ENCODE measurements at regions not wholly inside any gene's neighbourhood (a gene's known extent, or its start where the extent isn't known, plus 50 kb on each side); places are given as distances from the start of the nearest gene placed in this dataset.

GRCh38 chr13:105969761-105970160 lies 565.7 kb downstream of the EFNB2 start:
- no peak for TF ChIP-seq ZNF274 (IDR thresholded peaks at IDR 0.05; ENCODE audit: low read depth, low read length)
- H3K4me3 ChIP-seq (ENCODE audit: low read length), result no peak overlapping the region

DNA sequence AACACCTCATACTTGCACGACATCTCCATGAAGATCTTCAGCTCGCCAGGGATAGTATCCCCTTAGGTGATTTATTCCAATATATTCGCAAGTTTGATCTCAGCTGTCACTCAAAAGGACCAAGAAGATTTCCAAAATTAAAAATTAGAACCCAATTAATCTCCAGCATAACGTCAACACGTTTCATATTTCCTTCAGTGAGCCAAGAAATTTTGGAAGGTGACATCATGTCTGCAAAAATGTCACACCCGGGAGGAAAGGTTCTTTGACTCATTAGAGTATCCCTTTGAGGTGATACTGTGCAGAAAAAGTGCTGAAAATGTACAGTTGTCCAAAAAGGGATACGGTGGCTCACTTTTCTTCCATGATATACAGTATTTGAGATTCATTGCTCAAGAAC lies 569.6 kb downstream of the EFNB2 start:
- TF ChIP-seq ZNF274 (IDR thresholded peaks at IDR 0.05; ENCODE audit: low read depth, low read length), result no peak

DNA sequence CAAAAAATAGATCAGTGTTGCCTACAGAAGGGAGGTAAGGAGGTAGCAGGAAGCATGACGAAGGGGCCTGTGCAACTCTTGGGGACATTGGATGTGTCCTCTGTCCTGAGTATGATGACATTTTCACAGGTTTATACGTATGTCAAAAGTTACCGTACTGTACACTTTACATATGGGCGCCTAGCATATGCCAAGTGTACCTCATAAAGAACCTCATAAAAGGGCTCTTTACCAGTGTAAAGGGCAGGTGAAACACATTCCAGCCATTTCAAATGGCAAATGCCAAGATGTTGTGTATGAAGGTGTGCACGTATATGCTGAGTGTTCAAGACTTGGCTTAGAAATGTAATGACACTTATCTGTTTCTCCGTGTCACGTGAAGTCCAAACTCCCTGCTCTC lies 573.4 kb downstream of the EFNB2 start:
- no peak for TF ChIP-seq ZNF274 (IDR thresholded peaks at IDR 0.05; ENCODE audit: low read depth, low read length)
- no peak overlapping the region for H3K4me3 ChIP-seq (ENCODE audit: low read length)

More for the DNA sequence above, 569.6 kb downstream of the EFNB2 start:
- H3K4me3 ChIP-seq (ENCODE audit: low read length), result no peak overlapping the region

GRCh38 chr13:105961438-105961837 lies 574.0 kb downstream of the EFNB2 start:
- no peak overlapping the region for H3K4me3 ChIP-seq (ENCODE audit: low read length)
- TF ChIP-seq ZNF274 (IDR thresholded peaks at IDR 0.05; ENCODE audit: low read depth, low read length), result no peak

DNA sequence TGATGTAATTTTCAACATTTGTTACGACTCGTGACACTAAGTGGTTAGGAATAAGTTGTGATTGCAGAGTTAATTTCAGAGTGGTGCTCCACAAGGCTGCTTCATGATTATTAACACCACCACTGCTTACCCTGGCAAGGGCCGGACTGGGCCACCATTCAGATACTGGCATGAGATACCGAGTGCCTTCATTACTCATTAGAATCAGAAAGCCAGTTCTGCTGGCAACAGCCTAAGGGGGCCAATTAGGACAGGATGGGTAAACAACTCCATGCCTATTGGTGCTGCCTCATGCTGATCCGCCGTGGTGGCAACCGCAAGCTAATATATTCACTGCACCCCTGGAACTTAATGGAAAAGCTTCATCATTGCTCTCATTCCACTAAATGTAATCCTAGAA lies 575.1 kb downstream of the EFNB2 start:
- no peak for TF ChIP-seq ZNF274 (IDR thresholded peaks at IDR 0.05; ENCODE audit: low read depth, low read length)
- no peak overlapping the region for H3K4me3 ChIP-seq (ENCODE audit: low read length)

- no peak for TF ChIP-seq ZNF274 (IDR thresholded peaks at IDR 0.05; ENCODE audit: low read depth, low read length)
- H3K4me3 ChIP-seq (ENCODE audit: low read length), result no peak overlapping the region
Observed at GRCh38 chr13:105959876-105960275, 575.6 kb downstream of the EFNB2 start.

- no peak overlapping the region for H3K4me3 ChIP-seq (ENCODE audit: low read length)
- TF ChIP-seq ZNF274 (IDR thresholded peaks at IDR 0.05; ENCODE audit: low read depth, low read length), result no peak
Observed at GRCh38 chr13:105957769-105958438, 577.6 kb downstream of the EFNB2 start.

DNA sequence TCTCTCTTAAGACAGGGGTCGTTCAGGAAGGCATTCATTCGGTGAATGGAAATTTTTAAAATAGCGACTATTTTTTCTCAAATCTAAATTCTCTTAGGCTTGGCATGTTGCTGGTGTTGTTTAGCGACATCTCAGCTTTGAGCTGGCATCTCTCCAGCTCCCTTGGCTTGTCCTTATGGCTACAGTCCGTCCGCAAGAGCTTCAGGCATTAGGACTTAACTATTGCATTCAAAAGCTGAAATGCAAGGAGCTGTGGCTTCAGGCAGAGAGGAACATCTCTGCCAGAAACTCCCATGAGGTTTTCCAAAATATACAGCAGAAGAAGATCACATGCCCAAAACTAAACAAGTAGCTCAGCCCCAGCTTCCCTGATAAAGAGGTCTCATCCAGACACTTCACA lies 578.5 kb downstream of the EFNB2 start:
- TF ChIP-seq ZNF274 (IDR thresholded peaks at IDR 0.05; ENCODE audit: low read depth, low read length), result no peak
- no peak overlapping the region for H3K4me3 ChIP-seq (ENCODE audit: low read length)

DNA sequence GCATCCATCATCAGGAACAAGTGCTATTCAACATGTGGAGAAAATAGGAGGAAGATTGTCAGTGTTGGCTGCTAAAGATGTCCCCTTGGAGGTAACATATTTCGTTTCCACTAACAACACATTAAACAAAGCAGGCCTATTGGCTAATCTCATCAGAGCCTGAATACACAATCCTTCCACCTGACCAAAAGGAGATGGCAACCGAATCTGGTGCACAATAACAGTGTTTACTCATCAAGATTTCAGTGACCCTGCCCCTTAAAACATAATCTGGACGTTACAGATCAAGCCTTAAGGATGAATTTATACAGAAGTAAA lies 582.5 kb downstream of the EFNB2 start:
- no peak overlapping the region for H3K4me3 ChIP-seq (ENCODE audit: low read length)
- no peak for TF ChIP-seq ZNF274 (IDR thresholded peaks at IDR 0.05; ENCODE audit: low read depth, low read length)

- TF ChIP-seq ZNF274 (IDR thresholded peaks at IDR 0.05; ENCODE audit: low read depth, low read length), result no peak
- H3K4me3 ChIP-seq (ENCODE audit: low read length), result no peak overlapping the region
Observed at GRCh38 chr13:105952233-105952972, 583.1 kb downstream of the EFNB2 start.

DNA sequence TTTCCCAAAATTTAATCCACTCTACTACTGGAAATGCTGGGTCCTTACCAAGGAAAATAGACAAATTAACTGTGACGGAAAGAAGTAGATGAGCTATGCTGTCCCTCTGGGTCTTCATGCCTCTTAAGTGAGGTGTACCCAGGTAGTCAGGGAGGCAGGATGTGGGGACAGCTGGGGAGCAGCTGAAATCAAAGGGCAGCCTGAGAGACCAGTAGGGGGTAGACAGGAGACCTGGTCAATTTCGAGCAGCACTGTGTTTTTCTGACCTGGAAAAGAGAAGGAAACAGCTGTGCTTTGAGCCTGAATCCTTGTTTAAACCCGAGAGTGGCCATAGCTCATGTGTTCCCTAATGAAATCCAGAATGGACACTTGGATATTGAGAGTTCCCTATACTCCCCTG lies 587.3 kb downstream of the EFNB2 start:
- no peak overlapping the region for H3K4me3 ChIP-seq (ENCODE audit: low read length)
- no peak for TF ChIP-seq ZNF274 (IDR thresholded peaks at IDR 0.05; ENCODE audit: low read depth, low read length)

GRCh38 chr13:105940882-105941281 lies 594.6 kb downstream of the EFNB2 start:
- H3K4me3 ChIP-seq (ENCODE audit: low read length), result no peak overlapping the region
- TF ChIP-seq ZNF274 (IDR thresholded peaks at IDR 0.05; ENCODE audit: low read depth, low read length), result no peak

GRCh38 chr13:105937451-105937850 lies 598.0 kb downstream of the EFNB2 start:
- H3K4me3 ChIP-seq (ENCODE audit: low read length), result no peak overlapping the region
- TF ChIP-seq ZNF274 (IDR thresholded peaks at IDR 0.05; ENCODE audit: low read depth, low read length), result no peak

DNA sequence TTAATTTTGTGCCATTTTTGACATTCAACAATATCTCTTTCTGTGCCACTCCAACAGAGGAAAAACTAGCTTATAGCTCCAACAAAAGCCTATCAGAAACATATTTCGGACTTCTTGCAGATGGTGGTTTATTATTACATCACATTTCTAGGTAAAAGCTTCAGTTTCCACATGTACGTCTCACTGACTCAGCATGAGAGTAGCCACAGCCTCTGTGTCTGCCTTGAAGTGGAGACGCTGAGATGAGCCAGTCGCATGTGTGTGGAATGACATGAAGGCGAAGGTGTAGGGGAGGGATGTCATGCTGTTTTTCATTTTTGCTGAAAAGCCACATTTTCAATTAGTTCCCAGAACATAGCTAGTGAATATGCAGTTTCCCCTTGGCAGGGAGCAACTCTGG lies 598.6 kb downstream of the EFNB2 start:
- no peak for TF ChIP-seq ZNF274 (IDR thresholded peaks at IDR 0.05; ENCODE audit: low read depth, low read length)

GRCh38 chr13:105929505-105929904 lies 606.0 kb downstream of the EFNB2 start:
- no peak overlapping the region for H3K4me3 ChIP-seq (ENCODE audit: low read length)
- no peak for TF ChIP-seq ZNF274 (IDR thresholded peaks at IDR 0.05; ENCODE audit: low read depth, low read length)

More for the DNA sequence above, 598.6 kb downstream of the EFNB2 start:
- no peak overlapping the region for H3K4me3 ChIP-seq (ENCODE audit: low read length)

Measured in GM08714 (cell line).